SH-SY5Y (cell line): ENCODE measurements at regions not wholly inside any gene's neighbourhood (a gene's known extent, or its start where the extent isn't known, plus 50 kb on each side); places are given as distances from the start of the nearest gene placed in this dataset.

Experiments used
- GATA2 ChIP-seq: IDR thresholded peaks from 2 replicates; pipeline ENCODE4 v1.6.1; 2011; ENCODE audit warnings: mild to moderate bottlenecking, low read depth, low read length
- GATA3 ChIP-seq: IDR thresholded peaks from 2 replicates; pipeline ENCODE4 v1.6.1; 2011; ENCODE audit warnings: low read depth, mild to moderate bottlenecking, low read length, moderate library complexity

- TF ChIP-seq GATA2 (no peak), GATA3 (no peak)
Measured at GRCh38 chr3:14300721-14301399, 101.5 kb upstream of the SLC6A6 start.
